IMR-90 (cell line): ENCODE measurements at regions not wholly inside any gene's neighbourhood (a gene's known extent, or its start where the extent isn't known, plus 50 kb on each side); places are given as distances from the start of the nearest gene placed in this dataset.

ENCODE experiments used
- ATAC-seq: fragments of 200-7000 bp; cut with Tn5 transposase; 2 replicates; pipeline ENCODE4 v1.9.1; 2020; ENCODE audit warnings: low read depth, mild to moderate bottlenecking, moderate library complexity
- BruUV-seq: library from RNA; stranded (reverse); fragments of 400-500 nt; replicated peaks from 2 replicates; lab custom pipeline; 2021; lab: Mats Ljungman, UMichigan
- CTCF ChIA-PET: fragments of 300-600 bp; formaldehyde crosslinking; extraction: SDS; loops from one replicate; lab custom pipeline; 2021; ENCODE audit warnings: antibody characterized with exemption; lab: Yijun Ruan, JAX
- POLR2A ChIA-PET: fragments of 300-600 bp; sonication (Branson Sonifier 250); formaldehyde crosslinking; loops from one replicate; lab custom pipeline; 2022; ENCODE audit warnings: antibody characterized with exemption; ENCODE audit not compliant: unreplicated experiment; lab: Charles Lee
- DNase-seq: peaks from one replicate; pipeline ENCODE4 v3.0.0; 2013
- H2AFZ ChIP-seq: replicated peaks from 2 replicates; pipeline ENCODE3; 2013; ENCODE audit warnings: low read length, mild to moderate bottlenecking; ENCODE audit not compliant: poor library complexity
- H2AK5ac ChIP-seq: 2 replicates; pipeline ENCODE4 v1.6.1; 2013; ENCODE audit warnings: low read depth, low read length, inconsistent platforms
- H2AK9ac ChIP-seq: replicated peaks from 2 replicates; pipeline ENCODE3; 2013; ENCODE audit warnings: mild to moderate bottlenecking, low read depth, low read length, moderate library complexity; ENCODE audit not compliant: poor library complexity
- H2BK120ac ChIP-seq: 2 replicates; pipeline ENCODE4 v1.6.1; 2013; ENCODE audit warnings: low read depth, low read length, inconsistent platforms
- H2BK15ac ChIP-seq: 3 replicates; pipeline ENCODE4 v1.6.1; 2013; ENCODE audit warnings: low read depth, low read length, inconsistent platforms
- H2BK20ac ChIP-seq: 2 replicates; pipeline ENCODE4 v1.6.1; 2013; ENCODE audit warnings: low read depth, mild to moderate bottlenecking, inconsistent platforms, low read length, moderate library complexity
- H2BK5ac ChIP-seq: 2 replicates; pipeline ENCODE4 v1.6.1; 2013; ENCODE audit warnings: mild to moderate bottlenecking, low read depth, low read length, inconsistent platforms; ENCODE audit not compliant: poor library complexity, severe bottlenecking
- H3K14ac ChIP-seq: replicated peaks from 2 replicates; pipeline ENCODE4 v1.6.1; 2013; ENCODE audit warnings: low read depth, low read length, inconsistent platforms
- H3K18ac ChIP-seq: 2 replicates; pipeline ENCODE4 v1.6.1; 2013; ENCODE audit warnings: low read depth, low read length, control low read depth
- H3K23ac ChIP-seq: 2 replicates; pipeline ENCODE4 v1.6.1; 2013; ENCODE audit warnings: low read depth, low read length, inconsistent platforms
- H3K27ac ChIP-seq: 2 replicates; pipeline ENCODE4 v1.5.1; 2013; ENCODE audit warnings: mild to moderate bottlenecking, control low read depth, low read length; ENCODE audit not compliant: insufficient read depth
- H3K27me3 ChIP-seq: 2 replicates; pipeline ENCODE4 v1.6.1; 2013; ENCODE audit warnings: low read length; ENCODE audit not compliant: control insufficient read depth, insufficient read depth
- H3K36me3 ChIP-seq: 2 replicates; pipeline ENCODE4 v1.6.1; 2013; ENCODE audit warnings: low read length, mixed read lengths; ENCODE audit not compliant: control insufficient read depth, insufficient read depth
- H3K4ac ChIP-seq: 2 replicates; pipeline ENCODE4 v1.6.1; 2013; ENCODE audit warnings: low read depth, low read length, inconsistent platforms
- H3K4me1 ChIP-seq: 2 replicates; pipeline ENCODE4 v1.6.1; 2013; ENCODE audit warnings: low read length, mixed read lengths; ENCODE audit not compliant: control insufficient read depth, insufficient read depth
- H3K4me2 ChIP-seq: 2 replicates; pipeline ENCODE4 v1.6.1; 2013; ENCODE audit warnings: low read depth, mild to moderate bottlenecking, control low read depth, low read length, moderate library complexity
- H3K4me3 ChIP-seq: 2 replicates; pipeline ENCODE4 v1.5.1; 2013; ENCODE audit warnings: low read depth, mild to moderate bottlenecking, control low read depth, low read length, moderate library complexity; ENCODE audit not compliant: insufficient read depth
- H3K56ac ChIP-seq: 2 replicates; pipeline ENCODE4 v1.6.1; 2013; ENCODE audit warnings: low read length, inconsistent platforms; ENCODE audit not compliant: insufficient read depth; ENCODE audit errors: extremely low read depth
- H3K79me1 ChIP-seq, 2 experiments: 2 replicates each; pipeline ENCODE4 v1.6.1; 2013; ENCODE audit warnings: low read length in 2 of 2, inconsistent platforms in 1 of 2, low read depth in 1 of 2
- H3K9ac ChIP-seq: 2 replicates; pipeline ENCODE4 v1.6.1; 2013; ENCODE audit warnings: low read depth, low read length, control low read depth
- H3K9me1 ChIP-seq: 2 replicates; pipeline ENCODE4 v1.6.1; 2013; ENCODE audit warnings: low read length, inconsistent platforms; ENCODE audit not compliant: insufficient read depth
- H3K9me3 ChIP-seq: 2 replicates; pipeline ENCODE4 v1.6.1; 2013; ENCODE audit warnings: low read length; ENCODE audit not compliant: control insufficient read depth, insufficient read depth
- H4K20me1 ChIP-seq: 2 replicates; pipeline ENCODE4 v1.6.1; 2013; ENCODE audit warnings: low read length, inconsistent platforms; ENCODE audit not compliant: insufficient read depth
- H4K5ac ChIP-seq: 2 replicates; pipeline ENCODE4 v1.6.1; 2013; ENCODE audit warnings: mild to moderate bottlenecking, low read depth, low read length, control low read depth
- H4K8ac ChIP-seq, 2 experiments: 2 replicates each; pipeline ENCODE4 v1.6.1; 2013; ENCODE audit warnings: low read depth in 2 of 2, low read length in 2 of 2, control low read depth in 1 of 2, inconsistent platforms in 1 of 2
- H4K91ac ChIP-seq: 2 replicates; pipeline ENCODE4 v1.6.1; 2013; ENCODE audit warnings: low read depth, low read length, inconsistent platforms; ENCODE audit not compliant: insufficient read depth
- BHLHE40 ChIP-seq: fragments of 150-350 bp; IDR thresholded peaks from 2 replicates; pipeline ENCODE4 v1.6.1; 2016; ENCODE audit warnings: mild to moderate bottlenecking, low read depth, low read length
- CEBPB ChIP-seq: IDR thresholded peaks from 2 replicates; pipeline ENCODE4 v1.6.1; 2012; ENCODE audit warnings: low read depth, low read length, improper control_type of control experiment
- CHD1 ChIP-seq: IDR thresholded peaks from 2 replicates; pipeline ENCODE4 v1.6.1; 2012; ENCODE audit warnings: low read depth, low read length, improper control_type of control experiment
- ELK1 ChIP-seq: fragments of 150-350 bp; IDR thresholded peaks from 2 replicates; pipeline ENCODE4 v1.6.1; 2016; ENCODE audit warnings: low read depth, mild to moderate bottlenecking, low read length, moderate library complexity, borderline replicate concordance
- FOS ChIP-seq: fragments of 150-350 bp; IDR thresholded peaks from 2 replicates; pipeline ENCODE4 v1.6.1; 2016; ENCODE audit warnings: low read depth, low read length
- MAFK ChIP-seq: IDR thresholded peaks from 2 replicates; pipeline ENCODE4 v1.6.1; 2012; ENCODE audit warnings: low read depth, low read length, improper control_type of control experiment
- MAZ ChIP-seq: IDR thresholded peaks from 2 replicates; pipeline ENCODE4 v1.6.1; 2012; ENCODE audit warnings: low read depth, mild to moderate bottlenecking, low read length, improper control_type of control experiment, moderate library complexity, borderline replicate concordance
- MXI1 ChIP-seq: IDR thresholded peaks from 2 replicates; pipeline ENCODE4 v1.6.1; 2012; ENCODE audit warnings: low read depth, mild to moderate bottlenecking, low read length, moderate library complexity, borderline replicate concordance
- NFE2L2 ChIP-seq: fragments of 150-350 bp; IDR thresholded peaks from 2 replicates; pipeline ENCODE4 v1.6.1; 2016; ENCODE audit warnings: low read depth, mild to moderate bottlenecking, low read length
- POLR2A ChIP-seq: IDR thresholded peaks from 2 replicates; pipeline ENCODE4 v1.6.1; 2012; ENCODE audit warnings: mild to moderate bottlenecking, low read depth, low read length
- RAD21 ChIP-seq: IDR thresholded peaks from 2 replicates; pipeline ENCODE4 v1.6.1; 2012; ENCODE audit warnings: low read length, improper control_type of control experiment
- RCOR1 ChIP-seq: IDR thresholded peaks from 2 replicates; pipeline ENCODE4 v1.6.1; 2012; ENCODE audit warnings: mild to moderate bottlenecking, low read length, improper control_type of control experiment; ENCODE audit not compliant: insufficient replicate concordance
- RFX5 ChIP-seq: IDR thresholded peaks from 2 replicates; pipeline ENCODE4 v1.8.0; 2012; ENCODE audit warnings: low read depth, mild to moderate bottlenecking, low read length, moderate library complexity
- SMC3 ChIP-seq: fragments of 150-350 bp; IDR thresholded peaks from 2 replicates; pipeline ENCODE4 v1.6.1; 2016; ENCODE audit warnings: low read depth, mild to moderate bottlenecking, antibody characterized with exemption, low read length, moderate library complexity
- WGBS, 2 experiments: methylation state at CpG; one replicate each; pipeline versions ENCODE4 v1.1.5 to v1.1.7; 2013; ENCODE audit warnings: missing lambda C conversion rate in 2 of 2; ENCODE audit not compliant: insufficient read length in 1 of 2; ENCODE audit errors: extremely low coverage in 2 of 2; 5-methylcytosine and 5-hydroxymethylcytosine counted together
- dilution Hi-C: fragments of 300-500 bp; cut with HindIII; formaldehyde crosslinking; loops from one replicate; pipeline ENCODE4 v1.14.3; 2018; ENCODE audit warnings: low sequenced_read_pairs; ENCODE audit not compliant: unreplicated experiment
- in situ Hi-C: fragments of 300-500 bp; cut with MboI; formaldehyde crosslinking; loops from 3 replicates; pipeline ENCODE4 v1.14.3; 2019; ENCODE audit warnings: low sequenced_read_pairs, inconsistent platforms, mixed read lengths
- intact Hi-C: fragments of 100-400 bp; cut with micrococcal nuclease; formaldehyde crosslinking; loops from 2 replicates; pipeline ENCODE4 v1.10.0; 2022
- TF ChIP-seq, protein P1 (sequence below): fragments of 150-350 bp; IDR thresholded peaks from 2 replicates; pipeline ENCODE4 v1.6.1; 2017; ENCODE audit warnings: mild to moderate bottlenecking, antibody characterized with exemption, low read length, low read depth
- TF ChIP-seq, protein P2 (sequence below): conservative IDR thresholded peaks from 2 replicates; pipeline ENCODE4 v1.5.1; 2012; ENCODE audit warnings: mild to moderate bottlenecking, low read depth, low read length, improper control_type of control experiment

- BruUV-seq: no TSS peak
- in situ Hi-C loops (no loop called here), dilution Hi-C loops (no loop called here), intact Hi-C loops (no loop called here)
- H2AK5ac ChIP-seq: peak overlapping the region; percentile 35; the same call in 1 of the 2 replicates
- H3K9me3 ChIP-seq: peaks cover 6% of the 10 kb centered on the region; the same call in 1 of the 2 replicates
- H3K36me3 ChIP-seq: no peaks in the 10 kb centered on the region
- no peak overlapping the region for H3K4me3 ChIP-seq
- H3K4me2 ChIP-seq: no peak overlapping the region
- 0 out of 3 replicates have a peak overlapping the region, but pooled peaks have one; percentile 15 for H2BK15ac ChIP-seq
- H3K4me1 ChIP-seq: peaks cover 13% of the 10 kb centered on the region; the same call in 1 of the 2 replicates
- peak overlapping the region; percentile 4 to 15; a peak in 2 of 4 replicates for H4K8ac ChIP-seq
- no peak overlapping the region for H3K14ac ChIP-seq
- H2AFZ ChIP-seq: no peak overlapping the region
- ChIA-PET CTCF (no interaction called here), POLR2A (no interaction called here)
- no peak overlapping the region for H3K27ac ChIP-seq
- no peak overlapping the region for H3K56ac ChIP-seq
- no peak overlapping the region for H2BK5ac ChIP-seq
- H2BK20ac ChIP-seq: peak overlapping the region; percentile 29; the same call in 1 of the 2 replicates
- no peak overlapping the region; the same call in 1 of the 2 replicates for H2BK120ac ChIP-seq
- DNase-seq: no peak
- peak overlapping the region; percentile 45; the same call in 1 of the 2 replicates for H3K4ac ChIP-seq
- H2AK9ac ChIP-seq: peak overlapping the region; percentile 75
- no peak overlapping the region for H3K9ac ChIP-seq
- H3K18ac ChIP-seq: no peak overlapping the region
- ATAC-seq: no peak
- whole genome bisulfite sequencing, 2 experiments: 91% methylated on average over 8 of the region's 19 CpGs; no CpG with 5 or more reads in 1 of the 2 experiments
- H3K79me1 ChIP-seq: no peaks in the 10 kb centered on the region
- TF ChIP-seq FOS: no peak
- no peak for TF ChIP-seq SMC3
- no peak for TF ChIP-seq ELK1
- no peak for TF ChIP-seq RAD21
- no peak for TF ChIP-seq MXI1
- TF ChIP-seq, protein P1, sequence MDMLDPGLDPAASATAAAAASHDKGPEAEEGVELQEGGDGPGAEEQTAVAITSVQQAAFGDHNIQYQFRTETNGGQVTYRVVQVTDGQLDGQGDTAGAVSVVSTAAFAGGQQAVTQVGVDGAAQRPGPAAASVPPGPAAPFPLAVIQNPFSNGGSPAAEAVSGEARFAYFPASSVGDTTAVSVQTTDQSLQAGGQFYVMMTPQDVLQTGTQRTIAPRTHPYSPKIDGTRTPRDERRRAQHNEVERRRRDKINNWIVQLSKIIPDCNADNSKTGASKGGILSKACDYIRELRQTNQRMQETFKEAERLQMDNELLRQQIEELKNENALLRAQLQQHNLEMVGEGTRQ: no peak
- no peak for TF ChIP-seq MAFK
- no peak for TF ChIP-seq MAZ
- TF ChIP-seq CHD1: no peak
- no peak for TF ChIP-seq BHLHE40
- no peak for TF ChIP-seq NFE2L2
- no peak for TF ChIP-seq CEBPB
- TF ChIP-seq, protein P2, sequence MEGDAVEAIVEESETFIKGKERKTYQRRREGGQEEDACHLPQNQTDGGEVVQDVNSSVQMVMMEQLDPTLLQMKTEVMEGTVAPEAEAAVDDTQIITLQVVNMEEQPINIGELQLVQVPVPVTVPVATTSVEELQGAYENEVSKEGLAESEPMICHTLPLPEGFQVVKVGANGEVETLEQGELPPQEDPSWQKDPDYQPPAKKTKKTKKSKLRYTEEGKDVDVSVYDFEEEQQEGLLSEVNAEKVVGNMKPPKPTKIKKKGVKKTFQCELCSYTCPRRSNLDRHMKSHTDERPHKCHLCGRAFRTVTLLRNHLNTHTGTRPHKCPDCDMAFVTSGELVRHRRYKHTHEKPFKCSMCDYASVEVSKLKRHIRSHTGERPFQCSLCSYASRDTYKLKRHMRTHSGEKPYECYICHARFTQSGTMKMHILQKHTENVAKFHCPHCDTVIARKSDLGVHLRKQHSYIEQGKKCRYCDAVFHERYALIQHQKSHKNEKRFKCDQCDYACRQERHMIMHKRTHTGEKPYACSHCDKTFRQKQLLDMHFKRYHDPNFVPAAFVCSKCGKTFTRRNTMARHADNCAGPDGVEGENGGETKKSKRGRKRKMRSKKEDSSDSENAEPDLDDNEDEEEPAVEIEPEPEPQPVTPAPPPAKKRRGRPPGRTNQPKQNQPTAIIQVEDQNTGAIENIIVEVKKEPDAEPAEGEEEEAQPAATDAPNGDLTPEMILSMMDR: no peak
- no peak for TF ChIP-seq POLR2A
- no peak for TF ChIP-seq RFX5
- no peak for TF ChIP-seq RCOR1
- H3K23ac ChIP-seq: no peak overlapping the region
- H3K27me3 ChIP-seq: no peaks in the 10 kb centered on the region; the same call in 1 of the 2 replicates
- peak overlapping the region; percentile 56; the same call in 1 of the 2 replicates for H4K91ac ChIP-seq
- no peaks in the 10 kb centered on the region for H4K20me1 ChIP-seq
- no peaks in the 10 kb centered on the region for H3K9me1 ChIP-seq
- 0 out of 2 replicates have a peak overlapping the region, but pooled peaks have one; percentile 3 for H4K5ac ChIP-seq
Measured at GRCh38 chr2:120597595-120598193, 138.0 kb upstream of the GLI2 start.
